ENCODE measurements at regions not wholly inside any gene's neighbourhood (a gene's known extent, or its start where the extent isn't known, plus 50 kb on each side); places are given as distances from the start of the nearest gene placed in this dataset.

DNA sequence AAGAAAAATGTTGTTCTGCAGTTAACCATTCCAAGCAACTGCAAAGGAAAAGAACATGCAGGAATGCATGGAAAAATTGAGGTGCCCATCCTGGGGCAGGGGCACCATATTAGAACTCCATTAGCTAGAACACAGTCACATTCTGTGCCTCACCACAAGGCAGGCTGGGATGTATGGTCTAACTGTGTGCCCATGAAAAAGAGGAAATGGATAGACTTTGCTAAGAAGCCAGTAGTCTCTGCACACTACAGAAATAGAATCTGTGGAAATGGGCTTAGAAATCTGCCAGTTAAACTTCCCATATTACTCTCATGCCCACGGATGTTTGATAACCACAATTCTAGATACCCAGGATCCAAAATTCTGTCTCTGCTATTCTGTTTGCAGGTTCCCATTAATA is 423.8 kb upstream of the SMARCA2 start:
- TF ChIP-seq, protein P1, sequence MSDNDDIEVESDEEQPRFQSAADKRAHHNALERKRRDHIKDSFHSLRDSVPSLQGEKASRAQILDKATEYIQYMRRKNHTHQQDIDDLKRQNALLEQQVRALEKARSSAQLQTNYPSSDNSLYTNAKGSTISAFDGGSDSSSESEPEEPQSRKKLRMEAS (IDR thresholded peaks at IDR 0.05; ENCODE audit: low read depth, low read length) = no peak
- TF ChIP-seq POLR2A (IDR thresholded peaks at IDR 0.05; ENCODE audit: extremely low read depth, insufficient read length) (no peak), MYC (IDR thresholded peaks at IDR 0.05; ENCODE audit: low read depth, low read length) (no peak)
- TF ChIP-seq, protein P2, sequence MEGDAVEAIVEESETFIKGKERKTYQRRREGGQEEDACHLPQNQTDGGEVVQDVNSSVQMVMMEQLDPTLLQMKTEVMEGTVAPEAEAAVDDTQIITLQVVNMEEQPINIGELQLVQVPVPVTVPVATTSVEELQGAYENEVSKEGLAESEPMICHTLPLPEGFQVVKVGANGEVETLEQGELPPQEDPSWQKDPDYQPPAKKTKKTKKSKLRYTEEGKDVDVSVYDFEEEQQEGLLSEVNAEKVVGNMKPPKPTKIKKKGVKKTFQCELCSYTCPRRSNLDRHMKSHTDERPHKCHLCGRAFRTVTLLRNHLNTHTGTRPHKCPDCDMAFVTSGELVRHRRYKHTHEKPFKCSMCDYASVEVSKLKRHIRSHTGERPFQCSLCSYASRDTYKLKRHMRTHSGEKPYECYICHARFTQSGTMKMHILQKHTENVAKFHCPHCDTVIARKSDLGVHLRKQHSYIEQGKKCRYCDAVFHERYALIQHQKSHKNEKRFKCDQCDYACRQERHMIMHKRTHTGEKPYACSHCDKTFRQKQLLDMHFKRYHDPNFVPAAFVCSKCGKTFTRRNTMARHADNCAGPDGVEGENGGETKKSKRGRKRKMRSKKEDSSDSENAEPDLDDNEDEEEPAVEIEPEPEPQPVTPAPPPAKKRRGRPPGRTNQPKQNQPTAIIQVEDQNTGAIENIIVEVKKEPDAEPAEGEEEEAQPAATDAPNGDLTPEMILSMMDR (IDR thresholded peaks at IDR 0.05; ENCODE audit: low read depth, low read length) = no peak
- no peak overlapping the region for H3K4me3 ChIP-seq (ENCODE audit: low read depth, low read length)
- no peak for DNase-seq (ENCODE audit: low read depth)

DNA sequence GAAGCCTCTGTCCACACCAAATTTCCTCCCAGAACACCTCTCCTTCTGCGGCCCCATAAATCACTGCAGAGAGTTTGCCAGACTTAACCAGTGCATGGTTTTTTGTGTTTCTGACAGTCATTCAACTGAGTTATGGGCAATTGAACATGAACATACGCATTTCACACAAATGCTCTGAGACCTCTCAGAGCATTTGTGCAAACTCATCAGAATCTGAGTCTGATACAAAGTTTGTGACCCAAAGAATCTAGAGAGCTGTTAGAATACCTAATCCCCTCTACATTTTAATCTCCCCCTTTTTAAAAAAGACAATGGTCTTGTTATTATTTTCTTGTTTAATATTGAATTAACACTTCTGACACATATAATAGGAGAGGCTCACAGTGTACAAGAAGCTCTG is 416.9 kb upstream of the SMARCA2 start:
- TF ChIP-seq, protein P1 (IDR thresholded peaks at IDR 0.05; ENCODE audit: low read depth, low read length) = no peak
- TF ChIP-seq, protein P2 (IDR thresholded peaks at IDR 0.05; ENCODE audit: low read depth, low read length) = no peak
- no peak for TF ChIP-seq POLR2A (IDR thresholded peaks at IDR 0.05; ENCODE audit: extremely low read depth, insufficient read length)
- no peak for TF ChIP-seq MYC (IDR thresholded peaks at IDR 0.05; ENCODE audit: low read depth, low read length)
- H3K4me3 ChIP-seq (ENCODE audit: low read depth, low read length) = no peak overlapping the region
- DNase-seq (ENCODE audit: low read depth) = no peak

DNA sequence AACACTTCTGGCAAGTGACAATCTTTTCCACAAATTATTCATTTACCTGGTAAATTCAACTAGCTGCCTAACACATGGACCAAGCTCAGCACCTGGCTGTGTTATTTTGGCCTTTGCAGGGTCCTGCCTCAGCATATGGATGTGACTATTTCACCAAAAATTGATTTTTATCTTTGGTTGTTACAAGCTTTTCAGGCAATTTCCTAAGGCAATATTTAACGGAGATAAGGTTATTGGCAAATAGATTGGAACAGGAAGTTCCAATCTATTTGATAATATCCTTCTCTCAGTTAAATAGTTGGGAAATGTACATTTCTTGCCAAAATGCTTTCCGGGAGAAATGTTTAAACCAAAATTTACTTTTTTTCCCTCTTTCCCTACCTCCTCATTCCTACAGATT is 415.2 kb upstream of the SMARCA2 start:
- DNase-seq (ENCODE audit: low read depth) = no peak
- H3K4me3 ChIP-seq (ENCODE audit: low read depth, low read length) = no peak overlapping the region
- TF ChIP-seq, protein P1 (IDR thresholded peaks at IDR 0.05; ENCODE audit: low read depth, low read length) = no peak
- TF ChIP-seq, protein P2 (IDR thresholded peaks at IDR 0.05; ENCODE audit: low read depth, low read length) = no peak
- TF ChIP-seq POLR2A (IDR thresholded peaks at IDR 0.05; ENCODE audit: extremely low read depth, insufficient read length) = no peak
- no peak for TF ChIP-seq MYC (IDR thresholded peaks at IDR 0.05; ENCODE audit: low read depth, low read length)

DNA sequence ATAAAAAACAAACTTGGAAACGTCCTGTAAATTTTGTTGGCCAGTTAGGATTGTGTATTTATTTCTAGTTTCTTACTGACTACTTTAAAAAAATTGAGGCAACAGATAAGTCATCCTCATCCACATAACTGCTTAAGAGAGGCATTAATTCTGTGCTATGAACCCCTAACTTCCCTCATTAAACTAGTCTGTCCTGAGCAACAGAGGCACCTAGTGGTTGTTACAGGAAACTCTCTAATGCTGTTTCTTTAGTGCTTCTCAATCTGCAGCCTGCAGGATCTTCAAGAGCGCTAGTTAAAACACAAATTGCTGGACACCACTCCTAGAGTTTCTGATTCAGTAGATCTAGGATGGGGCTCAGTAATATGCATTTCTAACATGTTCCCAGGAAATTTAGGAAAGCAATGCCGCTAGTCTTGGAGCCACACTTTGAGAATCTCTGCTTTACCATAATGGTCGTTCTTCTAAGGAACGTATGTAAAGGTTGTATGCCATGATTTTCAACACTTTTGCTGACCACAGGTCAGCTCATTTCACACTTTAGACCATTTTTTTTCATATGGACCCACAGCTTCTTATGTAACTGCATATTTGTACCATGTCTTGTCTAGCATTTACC is 410.1 kb upstream of the SMARCA2 start:
- TF ChIP-seq, protein P1 (IDR thresholded peaks at IDR 0.05; ENCODE audit: low read depth, low read length) = no peak
- TF ChIP-seq, protein P2 (IDR thresholded peaks at IDR 0.05; ENCODE audit: low read depth, low read length) = peak; percentile 86
- TF ChIP-seq POLR2A (IDR thresholded peaks at IDR 0.05; ENCODE audit: extremely low read depth, insufficient read length) = no peak
- peak; percentile 70 for DNase-seq (ENCODE audit: low read depth)
- H3K4me3 ChIP-seq (ENCODE audit: low read depth, low read length) = no peak overlapping the region

DNA sequence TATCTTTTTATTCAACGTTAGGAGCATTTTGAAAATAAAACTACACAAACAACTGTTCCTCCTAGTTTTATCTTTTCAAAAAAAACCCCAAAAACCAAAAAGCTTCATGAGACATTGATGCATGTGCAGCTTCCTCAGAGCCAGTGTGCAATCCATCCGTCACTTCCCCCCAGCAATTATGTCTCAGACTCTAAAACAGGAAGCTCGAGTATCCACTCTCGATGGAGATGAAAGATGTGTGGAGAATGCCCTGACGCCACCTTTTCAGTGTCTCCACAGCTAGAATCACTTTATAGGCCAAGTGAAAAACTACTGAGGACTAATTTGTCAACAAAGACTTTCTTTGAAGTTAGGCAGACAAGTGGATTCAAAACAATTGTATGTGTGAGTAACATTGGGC is 408.9 kb upstream of the SMARCA2 start:
- TF ChIP-seq, protein P1 (IDR thresholded peaks at IDR 0.05; ENCODE audit: low read depth, low read length) = 0 out of 2 replicates have a peak, but pooled peaks have one; percentile 48
- TF ChIP-seq MYC (IDR thresholded peaks at IDR 0.05; ENCODE audit: low read depth, low read length) (no peak), POLR2A (IDR thresholded peaks at IDR 0.05; ENCODE audit: extremely low read depth, insufficient read length) (no peak)
- TF ChIP-seq, protein P2 (IDR thresholded peaks at IDR 0.05; ENCODE audit: low read depth, low read length) = no peak
- no peak overlapping the region for H3K4me3 ChIP-seq (ENCODE audit: low read depth, low read length)
- DNase-seq (ENCODE audit: low read depth) = peak; percentile 51

Measured in NB4 (cell line).